Suprapubic skin (tissue), 4 donors: ENCODE measurements at regions not wholly inside any gene's neighbourhood (a gene's known extent, or its start where the extent isn't known, plus 50 kb on each side); places are given as distances from the start of the nearest gene placed in this dataset.
"Not testable (repeated sequence)": the region's sequence is repeated elsewhere in the genome, so short reads cannot be mapped to it uniquely, and the experiment has no call there.

Source experiments
- DNase-seq, 2 donors: peaks; one replicate each; pipeline ENCODE4 v3.0.0-alpha.2; 2019; ENCODE audit warnings: low spot score in 2 of 2
- H3K27ac ChIP-seq: fragments of 200-600 bp; sonication (generic); one replicate; pipeline ENCODE4 v1.5.1; 2019
- H3K27me3 ChIP-seq: fragments of 200-600 bp; sonication (generic); one replicate; pipeline ENCODE4 v1.5.1; 2019
- H3K36me3 ChIP-seq: fragments of 200-600 bp; sonication (generic); one replicate; pipeline ENCODE4 v1.5.1; 2019
- H3K4me1 ChIP-seq: fragments of 200-600 bp; sonication (generic); one replicate; pipeline ENCODE4 v1.5.1; 2019
- H3K4me3 ChIP-seq: fragments of 200-600 bp; sonication (generic); one replicate; pipeline ENCODE4 v1.5.1; 2019; ENCODE audit warnings: mild to moderate bottlenecking
- H3K9me3 ChIP-seq: fragments of 200-600 bp; sonication (generic); one replicate; pipeline ENCODE4 v1.5.1; 2019
- CTCF ChIP-seq, 2 donors: fragments of 200-600 bp in 1 of 2; fragments of 450-650 bp in 1 of 2; sonication (generic) in 1 of 2; IDR thresholded peaks; one replicate each; pipeline ENCODE4 v1.5.1; 2016 to 2019; ENCODE audit warnings: antibody characterized with exemption in 2 of 2, mild to moderate bottlenecking in 1 of 2, moderate library complexity in 1 of 2
- EP300 ChIP-seq: sonication (generic); formaldehyde crosslinking; IDR thresholded peaks from one replicate; pipeline ENCODE4 v1.6.1; 2017; ENCODE audit warnings: antibody characterized with exemption
- POLR2A ChIP-seq, 2 donors: fragments of 450-650 bp; IDR thresholded peaks; one replicate each; pipeline ENCODE4 v1.6.1; 2017; ENCODE audit warnings: antibody characterized with exemption in 2 of 2, mild to moderate bottlenecking in 2 of 2, moderate library complexity in 2 of 2
- POLR2AphosphoS5 ChIP-seq, 3 donors: sonication (generic); formaldehyde crosslinking; IDR thresholded peaks; one replicate each; pipeline ENCODE4 v1.6.1; 2017; ENCODE audit warnings: antibody characterized with exemption in 3 of 3
- WGBS: methylation state at CpG from one replicate; pipeline ENCODE4 v1.1.5; 2018; 5-methylcytosine and 5-hydroxymethylcytosine counted together

- Histone ChIP-seq H3K36me3 (no peaks in the 10 kb centered on the region), H3K27me3 (no peaks in the 10 kb centered on the region), H3K4me1 (no peaks in the 10 kb centered on the region), H3K27ac (no peak overlapping the region), H3K9me3 (no peaks in the 10 kb centered on the region), H3K4me3 (no peak overlapping the region)
- WGBS = 91% methylated on average over 4 of the region's 4 CpGs
- DNase-seq = no peak
- TF ChIP-seq CTCF (IDR thresholded peaks at IDR 0.05) = no peak
- TF ChIP-seq EP300 = no peak
- no peak for TF ChIP-seq POLR2A (IDR thresholded peaks at IDR 0.05)
- no peak for TF ChIP-seq POLR2AphosphoS5 (IDR thresholded peaks at IDR 0.05)
Observed at GRCh38 chr3:39651993-39652739, 157.2 kb upstream of the MYRIP start.

GRCh38 chr3:39655718-39656117 is 153.7 kb upstream of the MYRIP start:
- not testable (repeated sequence) for H3K4me1 ChIP-seq, H3K4me3 ChIP-seq, H3K36me3 ChIP-seq, H3K27ac ChIP-seq, H3K9me3 ChIP-seq, DNase-seq, H3K27me3 ChIP-seq
- WGBS = 88% methylated on average over 7 of the region's 26 CpGs

- no peak overlapping the region for H3K27ac ChIP-seq
- H3K9me3 ChIP-seq = no peaks in the 10 kb centered on the region
- TF ChIP-seq CTCF (IDR thresholded peaks at IDR 0.05) = no peak
- TF ChIP-seq EP300 = no peak
- TF ChIP-seq POLR2A (IDR thresholded peaks at IDR 0.05) = no peak
- no peak for TF ChIP-seq POLR2AphosphoS5 (IDR thresholded peaks at IDR 0.05)
- H3K4me1 ChIP-seq = no peaks in the 10 kb centered on the region
- no peaks in the 10 kb centered on the region for H3K27me3 ChIP-seq
- no peak overlapping the region for H3K4me3 ChIP-seq
- no peaks in the 10 kb centered on the region for H3K36me3 ChIP-seq
- DNase-seq = no peak
Observed at GRCh38 chr3:39657075-39657474, 152.3 kb upstream of the MYRIP start.

- H3K36me3 ChIP-seq = no peaks in the 10 kb centered on the region
- H3K4me3 ChIP-seq = no peak overlapping the region
- no peaks in the 10 kb centered on the region for H3K4me1 ChIP-seq
- TF ChIP-seq POLR2AphosphoS5 (IDR thresholded peaks at IDR 0.05) = no peak
- TF ChIP-seq POLR2A (IDR thresholded peaks at IDR 0.05) = no peak
- no peak for TF ChIP-seq EP300
- TF ChIP-seq CTCF (IDR thresholded peaks at IDR 0.05) = no peak
- DNase-seq = no peak
- no peaks in the 10 kb centered on the region for H3K9me3 ChIP-seq
- 98% methylated on average over 1 of the region's 1 CpG for WGBS
- H3K27ac ChIP-seq = no peak overlapping the region
- no peaks in the 10 kb centered on the region for H3K27me3 ChIP-seq
Observed at GRCh38 chr3:39657775-39658174, 151.6 kb upstream of the MYRIP start.

GRCh38 chr3:39664931-39665330 is 144.5 kb upstream of the MYRIP start:
- H3K9me3 ChIP-seq = no peaks in the 10 kb centered on the region
- 90% methylated on average over 4 of the region's 4 CpGs for WGBS
- no peak overlapping the region for H3K4me3 ChIP-seq
- no peaks in the 10 kb centered on the region for H3K27me3 ChIP-seq
- H3K36me3 ChIP-seq = no peaks in the 10 kb centered on the region
- no peak for DNase-seq
- no peak overlapping the region for H3K27ac ChIP-seq
- TF ChIP-seq POLR2A (IDR thresholded peaks at IDR 0.05) = no peak
- no peak for TF ChIP-seq EP300
- TF ChIP-seq CTCF (IDR thresholded peaks at IDR 0.05) = no peak
- no peak for TF ChIP-seq POLR2AphosphoS5 (IDR thresholded peaks at IDR 0.05)
- H3K4me1 ChIP-seq = no peaks in the 10 kb centered on the region

- Histone ChIP-seq H3K4me3 (no peak overlapping the region), H3K27me3 (no peaks in the 10 kb centered on the region), H3K27ac (no peak overlapping the region), H3K9me3 (no peaks in the 10 kb centered on the region), H3K36me3 (no peaks in the 10 kb centered on the region), H3K4me1 (no peaks in the 10 kb centered on the region)
- TF ChIP-seq POLR2A (IDR thresholded peaks at IDR 0.05) = no peak
- TF ChIP-seq CTCF (IDR thresholded peaks at IDR 0.05) = no peak
- no peak for TF ChIP-seq EP300
- TF ChIP-seq POLR2AphosphoS5 (IDR thresholded peaks at IDR 0.05) = no peak
- no peak for DNase-seq
Observed at GRCh38 chr3:39665441-39665840, 144.0 kb upstream of the MYRIP start.
